Nephron progenitor cell (in vitro differentiated cells): ENCODE measurements at regions not wholly inside any gene's neighbourhood (a gene's known extent, or its start where the extent isn't known, plus 50 kb on each side); places are given as distances from the start of the nearest gene placed in this dataset.

Source experiments
- DNase-seq: peaks from one replicate; pipeline ENCODE4 v3.0.0; 2021
- H3K27ac Mint-ChIP-seq: 2 replicates; pipeline ENCODE4 v1.8.0; 2021; ENCODE audit warnings: mild to moderate bottlenecking, moderate library complexity, mixed read lengths
- H3K27me3 Mint-ChIP-seq: 2 replicates; pipeline ENCODE4 v1.8.0; 2021; ENCODE audit warnings: mild to moderate bottlenecking, low read depth, mixed read lengths; ENCODE audit not compliant: poor library complexity
- H3K36me3 Mint-ChIP-seq: 2 replicates; pipeline ENCODE4 v1.8.0; 2021; ENCODE audit warnings: low read depth, mixed read lengths
- H3K4me1 Mint-ChIP-seq: 2 replicates; pipeline ENCODE4 v1.8.0; 2021; ENCODE audit warnings: mixed read lengths
- H3K4me3 Mint-ChIP-seq: 2 replicates; pipeline ENCODE4 v1.8.0; 2021; ENCODE audit warnings: mild to moderate bottlenecking, moderate library complexity, mixed read lengths
- H3K9me3 Mint-ChIP-seq: 2 replicates; pipeline ENCODE4 v1.8.0; 2021; ENCODE audit warnings: mild to moderate bottlenecking, moderate library complexity, mixed read lengths
- CTCF ChIP-seq: fragments of 200-600 bp; sonication (generic); IDR thresholded peaks from 2 replicates; pipeline ENCODE4 v1.5.0; 2021; ENCODE audit warnings: antibody characterized with exemption

- peaks cover 24% of the 10 kb centered on the region for H3K9me3 Mint-ChIP-seq
- no peak for DNase-seq
- no peaks in the 10 kb centered on the region for H3K36me3 Mint-ChIP-seq
- peaks cover 12% of the 10 kb centered on the region for H3K27me3 Mint-ChIP-seq
- no peak for TF ChIP-seq CTCF
- H3K4me3 Mint-ChIP-seq, result no peak overlapping the region
- no peak overlapping the region for H3K27ac Mint-ChIP-seq
- H3K4me1 Mint-ChIP-seq, result peaks cover 15% of the 10 kb centered on the region
Measured at GRCh38 chr2:105961599-105962146, 217.0 kb downstream of the NCK2 start.

- Mint-ChIP-seq H3K27ac (no peak overlapping the region), H3K36me3 (no peaks in the 10 kb centered on the region), H3K9me3 (peaks cover 15% of the 10 kb centered on the region), H3K4me3 (no peak overlapping the region), H3K4me1 (peaks cover 33% of the 10 kb centered on the region), H3K27me3 (peaks cover 13% of the 10 kb centered on the region)
- TF ChIP-seq CTCF, result no peak
- no peak for DNase-seq
Measured at GRCh38 chr2:105959357-105959756, 214.6 kb downstream of the NCK2 start.

- peak; percentile 13 for DNase-seq
- Mint-ChIP-seq H3K9me3 (peaks cover 15% of the 10 kb centered on the region), H3K27ac (no peak overlapping the region), H3K27me3 (peaks cover 7% of the 10 kb centered on the region), H3K4me1 (peaks cover 35% of the 10 kb centered on the region), H3K4me3 (no peak overlapping the region), H3K36me3 (no peaks in the 10 kb centered on the region)
- no peak for TF ChIP-seq CTCF
Measured at GRCh38 chr2:105954891-105955290, 210.2 kb downstream of the NCK2 start.

GRCh38 chr2:105953942-105954341, 209.2 kb downstream of the NCK2 start:
- peaks cover 35% of the 10 kb centered on the region for H3K4me1 Mint-ChIP-seq
- no peak overlapping the region for H3K27ac Mint-ChIP-seq
- H3K4me3 Mint-ChIP-seq, result no peak overlapping the region
- peaks cover 7% of the 10 kb centered on the region for H3K27me3 Mint-ChIP-seq
- DNase-seq, result no peak
- TF ChIP-seq CTCF, result no peak
- H3K9me3 Mint-ChIP-seq, result peaks cover 10% of the 10 kb centered on the region
- no peaks in the 10 kb centered on the region for H3K36me3 Mint-ChIP-seq

GRCh38 chr2:105952131-105952530, 207.4 kb downstream of the NCK2 start:
- H3K36me3 Mint-ChIP-seq, result no peaks in the 10 kb centered on the region
- H3K4me3 Mint-ChIP-seq, result no peak overlapping the region
- H3K27me3 Mint-ChIP-seq, result peaks cover 7% of the 10 kb centered on the region
- no peak for TF ChIP-seq CTCF
- peaks cover 35% of the 10 kb centered on the region for H3K4me1 Mint-ChIP-seq
- no peaks in the 10 kb centered on the region for H3K9me3 Mint-ChIP-seq
- no peak for DNase-seq
- H3K27ac Mint-ChIP-seq, result no peak overlapping the region

GRCh38 chr2:105951384-105951694, 206.6 kb downstream of the NCK2 start:
- no peak for TF ChIP-seq CTCF
- peaks cover 35% of the 10 kb centered on the region for H3K4me1 Mint-ChIP-seq
- H3K27ac Mint-ChIP-seq, result no peak overlapping the region
- no peaks in the 10 kb centered on the region for H3K9me3 Mint-ChIP-seq
- no peaks in the 10 kb centered on the region for H3K36me3 Mint-ChIP-seq
- H3K4me3 Mint-ChIP-seq, result no peak overlapping the region
- H3K27me3 Mint-ChIP-seq, result peaks cover 7% of the 10 kb centered on the region
- no peak for DNase-seq
